DND-41 (cell line): ENCODE measurements at regions not wholly inside any gene's neighbourhood (a gene's known extent, or its start where the extent isn't known, plus 50 kb on each side); places are given as distances from the start of the nearest gene placed in this dataset.

Experiments
- CTCF ChIP-seq: IDR thresholded peaks from 2 replicates; pipeline ENCODE4 v1.5.1; 2012; ENCODE audit warnings: borderline replicate concordance, low read length, moderate library complexity, mild to moderate bottlenecking; ENCODE audit not compliant: poor library complexity, severe bottlenecking; ENCODE audit errors: extremely low read depth
- EZH2 ChIP-seq: IDR thresholded peaks from 3 replicates; pipeline ENCODE4 v1.6.1; 2012; ENCODE audit warnings: borderline replicate concordance, low read depth, mild to moderate bottlenecking, moderate library complexity, low read length, inconsistent platforms; ENCODE audit not compliant: severe bottlenecking

GRCh38 chr1:157291083-157291482 is 152.9 kb upstream of the ETV3 start:
- TF ChIP-seq CTCF = no peak
- TF ChIP-seq EZH2 = no peak
